ENCODE measurements at regions not wholly inside any gene's neighbourhood (a gene's known extent, or its start where the extent isn't known, plus 50 kb on each side); places are given as distances from the start of the nearest gene placed in this dataset.
"Not testable (repeated sequence)": the region's sequence is repeated elsewhere in the genome, so short reads cannot be mapped to it uniquely, and the experiment has no call there.

DNA sequence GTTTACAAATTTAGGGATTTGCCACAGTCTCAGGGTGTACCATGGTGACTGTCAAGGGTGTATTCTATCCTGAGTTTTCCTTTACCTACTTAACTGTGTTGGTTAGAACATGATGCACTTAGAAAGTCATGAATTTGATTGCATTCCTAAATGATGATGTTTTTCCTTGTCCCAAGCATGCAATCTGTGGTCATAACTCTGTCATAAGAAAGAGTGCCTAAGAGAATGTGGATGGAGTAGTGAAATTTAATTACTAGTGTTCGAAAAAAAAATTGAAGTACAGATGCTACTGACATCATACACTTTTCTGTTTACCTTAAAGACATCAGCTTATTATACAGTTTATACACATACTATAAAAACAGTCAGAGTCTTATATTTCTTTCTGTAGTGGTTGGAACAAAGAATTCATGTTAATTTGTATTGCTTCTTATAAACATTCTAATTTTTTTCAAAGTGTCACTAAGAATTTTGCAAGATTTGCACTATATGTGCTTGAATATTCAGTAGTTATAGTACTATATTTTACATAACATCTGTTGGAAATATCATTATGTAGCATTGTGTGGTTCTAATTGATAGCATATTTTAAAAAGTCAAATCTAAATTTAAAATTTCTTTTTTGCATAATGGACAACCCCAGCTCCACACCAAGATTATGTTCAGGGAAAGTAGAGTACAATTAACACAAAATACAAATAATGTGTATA, 231.3 kb upstream of the KCNMB2 start:
- DNase-seq (ENCODE audit: low spot score): peak; percentile 37

DNA sequence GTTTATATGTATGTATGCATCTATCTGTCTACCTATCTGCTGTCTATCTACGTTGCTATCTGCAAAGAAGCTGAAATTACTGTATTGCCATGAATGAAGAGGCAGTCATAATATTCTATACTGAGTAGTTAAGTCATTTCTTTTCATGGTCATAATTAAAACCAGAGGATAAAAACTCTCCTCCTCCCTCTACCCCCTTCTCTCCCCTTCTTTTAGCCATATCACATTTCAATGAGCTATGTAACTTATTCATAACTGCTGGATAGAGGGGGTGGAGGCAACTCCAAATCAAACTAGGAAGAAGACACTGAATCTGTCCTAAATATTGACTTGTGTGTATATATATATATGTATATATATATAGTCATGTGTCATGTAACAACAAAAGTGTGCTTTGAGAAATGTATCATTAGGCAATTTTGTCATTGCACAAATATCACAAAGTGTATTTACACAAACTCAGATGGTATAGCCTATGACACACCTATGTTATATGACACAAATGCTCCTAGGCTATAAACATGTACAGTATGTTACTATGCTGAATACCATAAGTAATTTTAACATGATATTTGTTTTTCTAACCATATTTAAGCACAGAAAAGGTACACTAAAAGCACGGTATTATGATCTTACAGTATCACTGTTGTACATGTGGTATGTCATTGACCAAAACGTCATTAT, 229.7 kb upstream of the KCNMB2 start:
- DNase-seq (ENCODE audit: low spot score): no peak

- no peak for DNase-seq (ENCODE audit: low spot score)
These were observed 227.5 kb upstream of the KCNMB2 start for GRCh38 chr3:178308771-178309170.

GRCh38 chr3:178310949-178311348, 225.3 kb upstream of the KCNMB2 start:
- no peak for DNase-seq (ENCODE audit: low spot score)

DNA sequence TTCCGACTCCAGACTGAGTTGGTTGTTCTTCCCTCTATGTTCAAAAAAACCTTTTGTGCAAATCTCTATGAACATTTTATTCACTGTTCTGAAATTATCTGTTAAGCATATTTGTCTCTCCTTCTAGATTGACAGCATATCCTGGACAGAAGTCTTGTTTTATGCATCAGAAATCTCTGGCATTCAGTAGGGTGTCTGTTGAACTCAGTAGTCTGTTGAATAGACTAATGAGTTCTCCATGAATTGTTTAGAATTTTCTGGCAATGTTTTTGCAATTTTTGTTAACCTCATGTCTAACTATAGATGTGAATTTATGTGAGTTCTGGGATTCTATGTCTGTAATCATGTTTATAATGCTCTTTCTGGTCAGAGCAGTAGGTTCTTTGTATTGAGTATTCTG, 222.5 kb upstream of the KCNMB2 start:
- DNase-seq (ENCODE audit: low spot score): no peak

- DNase-seq (ENCODE audit: low spot score): no peak
These were observed 217.9 kb upstream of the KCNMB2 start for GRCh38 chr3:178318340-178318739.

- no peak for DNase-seq (ENCODE audit: low spot score)
These were observed 217.1 kb upstream of the KCNMB2 start for GRCh38 chr3:178318941-178319816.

DNA sequence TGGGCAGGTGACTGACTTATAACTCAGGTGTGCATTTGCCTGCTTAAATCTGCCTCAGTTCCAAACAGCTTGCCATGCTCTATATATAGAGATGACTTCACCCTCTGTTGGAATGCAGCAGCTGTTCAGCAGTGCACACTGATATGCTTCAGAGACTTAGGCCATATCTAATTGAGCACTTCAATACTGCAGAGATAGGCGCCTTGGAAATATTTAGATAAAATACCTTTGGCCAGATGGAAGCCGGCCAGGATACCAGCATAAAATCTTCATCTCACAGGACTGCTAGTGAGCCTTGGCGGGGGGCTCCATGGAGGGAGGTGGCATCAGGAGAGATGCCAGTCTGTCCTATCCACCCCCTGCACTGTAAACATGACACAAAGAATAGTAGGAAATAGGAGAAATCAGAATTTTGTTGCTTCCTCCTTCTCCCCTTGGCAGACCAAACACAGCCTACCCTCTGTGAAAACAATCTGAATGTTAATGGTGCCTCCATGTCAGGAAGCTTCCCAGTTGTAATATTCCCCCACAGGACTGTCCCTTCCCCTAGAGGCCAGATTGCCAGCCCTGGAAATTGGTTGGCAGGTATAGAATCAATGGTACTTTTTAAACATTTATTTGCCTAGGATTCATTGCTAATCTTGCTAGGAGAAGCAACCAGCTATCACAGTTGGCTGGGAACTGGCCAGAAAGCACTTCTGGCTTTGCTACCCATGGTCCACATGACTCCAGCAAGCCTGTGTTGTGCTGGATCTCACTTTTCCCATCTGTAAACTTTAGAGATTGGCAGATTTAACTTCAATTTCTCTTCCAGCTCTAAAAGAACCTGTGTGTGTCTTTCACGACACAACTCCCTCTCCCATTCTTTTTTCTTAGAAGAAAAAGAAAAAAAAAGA, 215.5 kb upstream of the KCNMB2 start:
- peak; percentile 37 for DNase-seq (ENCODE audit: low spot score)

GRCh38 chr3:178324356-178324755, 211.9 kb upstream of the KCNMB2 start:
- no peak for DNase-seq (ENCODE audit: low spot score)

GRCh38 chr3:178325330-178325729, 210.9 kb upstream of the KCNMB2 start:
- DNase-seq (ENCODE audit: low spot score): peak; percentile 48

DNA sequence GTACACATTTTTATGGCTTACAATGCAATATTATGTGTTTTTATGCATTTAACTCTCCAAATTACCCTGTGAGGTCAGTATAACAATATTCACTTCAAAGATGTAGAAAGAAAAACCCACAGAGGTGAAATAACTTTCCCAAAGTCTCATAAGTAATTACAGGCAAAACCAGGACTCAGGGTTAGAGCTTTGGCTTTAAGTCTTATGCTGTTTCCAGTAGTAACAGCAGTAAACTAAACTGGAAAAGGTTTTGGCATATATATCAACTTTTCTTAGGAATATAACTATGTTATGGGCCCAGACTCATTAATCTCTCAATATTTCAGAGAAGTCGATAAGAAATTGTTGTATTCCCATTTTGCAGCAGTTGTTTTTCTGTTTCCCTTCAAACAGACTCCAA, 206.3 kb upstream of the KCNMB2 start:
- DNase-seq (ENCODE audit: low spot score): no peak

DNA sequence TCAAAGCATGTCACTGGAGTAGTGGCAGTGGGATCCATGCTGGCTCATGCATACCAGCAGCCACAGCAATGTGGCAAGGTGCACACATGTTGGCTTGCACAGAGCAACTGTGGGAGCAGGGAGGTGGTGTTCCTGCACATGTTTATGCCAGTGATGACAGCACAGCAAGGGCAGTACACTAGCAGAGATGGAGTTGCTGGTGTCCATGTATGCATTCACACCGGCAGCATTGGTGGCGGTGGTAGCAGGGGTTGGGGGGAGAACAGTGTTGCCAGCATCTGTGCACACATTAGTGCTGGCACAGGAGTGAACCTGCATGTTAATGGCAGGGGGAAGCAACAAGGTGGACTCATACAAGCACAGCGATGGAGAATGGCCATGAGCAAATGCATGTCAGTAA, 202.0 kb upstream of the KCNMB2 start:
- DNase-seq (ENCODE audit: low spot score): no peak

DNA sequence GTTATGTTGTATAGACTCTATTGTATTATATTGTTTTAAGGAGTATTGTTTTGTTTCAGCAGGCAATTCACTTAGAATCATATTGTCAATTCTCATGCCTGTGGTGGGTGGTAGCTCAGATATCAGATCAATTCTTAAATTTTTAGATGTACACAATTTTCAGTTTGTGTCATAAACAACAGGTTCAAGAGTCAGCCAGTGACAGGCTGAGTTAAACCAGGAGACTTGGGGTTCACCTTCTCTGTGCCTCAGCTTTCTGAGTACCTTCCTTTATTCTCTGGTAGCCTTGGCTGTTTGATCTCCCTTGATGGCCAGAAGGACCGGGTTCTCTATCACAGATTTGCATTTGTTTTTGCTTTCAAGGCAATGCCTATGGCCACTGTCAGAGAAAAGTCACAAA, 199.9 kb upstream of the KCNMB2 start:
- no peak for DNase-seq (ENCODE audit: low spot score)

DNA sequence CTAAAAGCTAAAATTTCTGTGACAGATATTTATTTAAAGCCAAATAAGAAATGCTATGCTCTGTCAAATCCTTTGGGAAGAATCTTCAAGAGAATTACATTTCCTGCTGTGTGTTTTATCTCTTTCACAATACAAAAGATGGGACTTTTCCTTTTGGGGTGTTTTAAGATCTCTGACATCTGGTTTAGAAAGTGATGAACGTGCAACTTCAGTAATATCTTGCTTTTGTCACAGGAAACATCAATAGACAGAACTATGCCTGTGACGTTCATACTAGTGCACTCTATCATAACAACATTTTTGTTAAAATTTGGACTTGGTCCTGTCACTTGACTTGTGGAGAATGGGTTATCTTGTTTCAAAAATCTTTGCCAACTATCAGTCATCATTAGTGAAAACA, 195.7 kb upstream of the KCNMB2 start:
- no peak for DNase-seq (ENCODE audit: low spot score)

GRCh38 chr3:178341636-178342035, 194.6 kb upstream of the KCNMB2 start:
- DNase-seq (ENCODE audit: low spot score): no peak

DNA sequence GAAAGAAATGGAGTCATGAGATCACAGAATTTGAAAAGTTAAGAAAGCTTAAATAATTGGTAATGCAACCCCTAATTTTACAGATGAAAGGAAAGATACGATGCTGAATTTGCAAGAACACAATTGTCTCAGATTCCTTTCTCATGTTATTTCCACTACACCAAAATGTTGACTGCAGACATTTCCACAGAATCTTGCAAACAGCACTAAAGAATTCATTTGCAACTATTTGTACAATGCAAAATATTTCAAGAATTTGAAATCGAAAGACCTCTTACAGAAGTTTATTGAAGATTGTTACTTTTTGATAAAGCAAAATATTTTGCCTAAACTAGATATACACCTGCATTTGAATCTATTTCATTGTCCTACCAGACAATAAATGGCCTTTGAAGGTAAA, 194.1 kb upstream of the KCNMB2 start:
- DNase-seq (ENCODE audit: low spot score): peak; percentile 20

DNA sequence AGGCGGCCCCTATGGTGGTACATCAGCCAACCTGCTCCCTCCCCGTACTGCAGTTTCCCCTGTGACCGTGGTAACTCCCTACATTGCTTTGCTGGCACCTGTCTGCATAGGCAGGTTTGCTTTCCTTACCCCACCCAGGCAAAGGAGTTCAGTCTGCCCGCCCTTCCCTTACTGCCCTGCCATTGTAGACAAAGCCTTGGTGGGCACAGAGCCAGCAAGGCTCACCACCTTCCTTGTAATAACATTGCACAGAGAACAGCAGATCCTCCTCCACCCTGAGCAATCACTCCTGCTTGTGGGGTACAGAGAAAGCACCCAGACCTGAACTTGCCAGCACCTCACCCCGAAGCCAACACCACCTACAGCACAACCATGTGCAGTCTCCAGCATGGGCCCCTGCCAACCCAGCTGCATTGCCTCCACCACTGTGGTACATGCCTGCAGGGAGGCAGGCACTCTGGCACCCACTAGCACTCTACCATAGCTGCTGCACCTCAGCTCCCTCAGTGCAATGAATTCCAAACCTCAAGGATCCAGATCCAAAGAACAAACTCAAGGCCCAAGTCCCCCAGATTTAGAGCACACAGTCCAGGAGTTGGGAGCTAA, 192.7 kb upstream of the KCNMB2 start:
- DNase-seq (ENCODE audit: low spot score): no peak

GRCh38 chr3:178345944-178346343, 190.3 kb upstream of the KCNMB2 start:
- no peak for DNase-seq (ENCODE audit: low spot score)

- DNase-seq (ENCODE audit: low spot score): not testable (repeated sequence)
These were observed 187.5 kb upstream of the KCNMB2 start for GRCh38 chr3:178348561-178349217.

GRCh38 chr3:178349218-178349596, 187.0 kb upstream of the KCNMB2 start:
- DNase-seq (ENCODE audit: low spot score): not testable (repeated sequence)

DNA sequence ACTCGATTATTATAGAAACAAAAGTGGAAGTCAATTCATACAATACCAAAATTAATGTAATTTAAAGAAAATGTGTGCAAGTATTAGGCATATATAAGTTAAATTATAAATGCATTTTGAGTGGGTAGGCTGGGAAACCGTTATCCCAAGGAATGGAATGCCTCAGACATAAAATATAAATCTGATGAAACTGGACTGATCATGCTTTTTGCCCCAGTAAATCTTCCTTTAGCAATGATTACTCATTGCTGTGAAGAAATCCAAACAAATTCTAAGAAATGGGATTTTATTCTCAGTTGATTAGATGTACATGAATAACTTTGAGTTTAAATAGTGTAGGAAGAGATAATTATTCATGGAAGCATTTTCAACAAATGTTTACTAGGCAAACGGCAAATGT, 185.5 kb upstream of the KCNMB2 start:
- DNase-seq (ENCODE audit: low spot score): peak; percentile 44
